ENCODE measurements at regions not wholly inside any gene's neighbourhood (a gene's known extent, or its start where the extent isn't known, plus 50 kb on each side); places are given as distances from the start of the nearest gene placed in this dataset.

- H3K4me1 ChIP-seq (ENCODE audit: insufficient read depth, low read length, severe bottlenecking) = no peaks in the 10 kb centered on the region
- H3K79me2 ChIP-seq (ENCODE audit: insufficient read depth, low read length) = no peaks in the 10 kb centered on the region
- H3K4me3 ChIP-seq (ENCODE audit: low read depth, low read length, poor library complexity, severe bottlenecking) = no peak overlapping the region
- H3K4me2 ChIP-seq (ENCODE audit: low read length) = no peak overlapping the region
- no peaks in the 10 kb centered on the region for H3F3A ChIP-seq (ENCODE audit: insufficient read depth, low read length)
- no peaks in the 10 kb centered on the region for H4K20me1 ChIP-seq (ENCODE audit: insufficient read depth, low read length)
- H3K27ac ChIP-seq (ENCODE audit: low read depth, low read length, poor library complexity, severe bottlenecking) = no peak overlapping the region
- H3K27me3 ChIP-seq (ENCODE audit: insufficient read depth, low read length) = no peaks in the 10 kb centered on the region
- TF ChIP-seq EZH2 (IDR thresholded peaks at IDR 0.05; ENCODE audit: borderline replicate concordance, low read length) (no peak), CTCF (IDR thresholded peaks at IDR 0.05; ENCODE audit: low read length) (no peak)
- H3K9me3 ChIP-seq (ENCODE audit: low read length) = no peaks in the 10 kb centered on the region
- no peaks in the 10 kb centered on the region for H3K9me2 ChIP-seq (ENCODE audit: low read depth, low read length)
- H3K9ac ChIP-seq (ENCODE audit: low read length) = no peak overlapping the region
- no peak overlapping the region for H2AFZ ChIP-seq (ENCODE audit: low read length)
- H3K36me3 ChIP-seq (ENCODE audit: insufficient read depth, low read length) = no peaks in the 10 kb centered on the region
Measured at GRCh38 chr2:19785867-19786266, 115.9 kb downstream of the TTC32 start.

GRCh38 chr2:19785447-19785846 lies 116.3 kb downstream of the TTC32 start:
- Histone ChIP-seq H2AFZ (ENCODE audit: low read length) (no peak overlapping the region), H3K9ac (ENCODE audit: low read length) (no peak overlapping the region), H3K27me3 (ENCODE audit: insufficient read depth, low read length) (no peaks in the 10 kb centered on the region), H3K79me2 (ENCODE audit: insufficient read depth, low read length) (no peaks in the 10 kb centered on the region), H3K36me3 (ENCODE audit: insufficient read depth, low read length) (no peaks in the 10 kb centered on the region), H3K4me1 (ENCODE audit: insufficient read depth, low read length, severe bottlenecking) (no peaks in the 10 kb centered on the region), H3K9me2 (ENCODE audit: low read depth, low read length) (no peaks in the 10 kb centered on the region), H4K20me1 (ENCODE audit: insufficient read depth, low read length) (no peaks in the 10 kb centered on the region), H3F3A (ENCODE audit: insufficient read depth, low read length) (no peaks in the 10 kb centered on the region), H3K9me3 (ENCODE audit: low read length) (no peaks in the 10 kb centered on the region), H3K4me2 (ENCODE audit: low read length) (no peak overlapping the region), H3K4me3 (ENCODE audit: low read depth, low read length, poor library complexity, severe bottlenecking) (no peak overlapping the region), H3K27ac (ENCODE audit: low read depth, low read length, poor library complexity, severe bottlenecking) (no peak overlapping the region)
- TF ChIP-seq EZH2 (IDR thresholded peaks at IDR 0.05; ENCODE audit: borderline replicate concordance, low read length) (no peak), CTCF (IDR thresholded peaks at IDR 0.05; ENCODE audit: low read length) (no peak)

- Histone ChIP-seq H4K20me1 (ENCODE audit: insufficient read depth, low read length) (no peaks in the 10 kb centered on the region), H3K27ac (ENCODE audit: low read depth, low read length, poor library complexity, severe bottlenecking) (no peak overlapping the region), H3K79me2 (ENCODE audit: insufficient read depth, low read length) (no peaks in the 10 kb centered on the region), H2AFZ (ENCODE audit: low read length) (no peak overlapping the region), H3F3A (ENCODE audit: insufficient read depth, low read length) (no peaks in the 10 kb centered on the region), H3K36me3 (ENCODE audit: insufficient read depth, low read length) (no peaks in the 10 kb centered on the region), H3K9ac (ENCODE audit: low read length) (no peak overlapping the region), H3K4me2 (ENCODE audit: low read length) (no peak overlapping the region), H3K9me3 (ENCODE audit: low read length) (no peaks in the 10 kb centered on the region), H3K27me3 (ENCODE audit: insufficient read depth, low read length) (no peaks in the 10 kb centered on the region), H3K9me2 (ENCODE audit: low read depth, low read length) (no peaks in the 10 kb centered on the region), H3K4me1 (ENCODE audit: insufficient read depth, low read length, severe bottlenecking) (no peaks in the 10 kb centered on the region), H3K4me3 (ENCODE audit: low read depth, low read length, poor library complexity, severe bottlenecking) (no peak overlapping the region)
- TF ChIP-seq CTCF (IDR thresholded peaks at IDR 0.05; ENCODE audit: low read length) = no peak
- no peak for TF ChIP-seq EZH2 (IDR thresholded peaks at IDR 0.05; ENCODE audit: borderline replicate concordance, low read length)
Measured at GRCh38 chr2:19784456-19784855, 117.3 kb downstream of the TTC32 start.

All from OCI-LY1 (cell line).